ENCODE measurements at regions not wholly inside any gene's neighbourhood (a gene's known extent, or its start where the extent isn't known, plus 50 kb on each side); places are given as distances from the start of the nearest gene placed in this dataset.

DNA sequence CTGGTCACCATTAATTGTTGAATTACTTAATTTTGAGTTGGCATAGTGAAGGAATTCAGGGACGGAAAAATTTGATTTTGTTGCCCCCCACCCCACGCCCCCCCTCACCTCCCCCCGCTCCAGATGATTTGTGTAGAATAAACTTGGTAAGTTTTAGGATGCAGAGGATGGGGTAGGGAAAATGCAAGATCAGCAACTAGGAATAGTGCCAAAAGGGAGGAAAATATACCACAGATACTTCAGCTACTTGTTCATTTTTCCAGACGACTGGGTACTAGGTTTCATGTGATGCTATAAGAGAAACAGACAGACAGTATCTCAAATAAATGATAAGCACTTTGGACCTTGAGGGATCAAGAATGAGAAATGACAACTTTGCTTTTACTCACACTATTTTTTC, 862.2 kb upstream of the SEMA6A start:
- no peak for TF ChIP-seq NFE2L2 (conservative IDR thresholded peaks at IDR 0.05; ENCODE audit: low read length)
- TF ChIP-seq, protein P1, sequence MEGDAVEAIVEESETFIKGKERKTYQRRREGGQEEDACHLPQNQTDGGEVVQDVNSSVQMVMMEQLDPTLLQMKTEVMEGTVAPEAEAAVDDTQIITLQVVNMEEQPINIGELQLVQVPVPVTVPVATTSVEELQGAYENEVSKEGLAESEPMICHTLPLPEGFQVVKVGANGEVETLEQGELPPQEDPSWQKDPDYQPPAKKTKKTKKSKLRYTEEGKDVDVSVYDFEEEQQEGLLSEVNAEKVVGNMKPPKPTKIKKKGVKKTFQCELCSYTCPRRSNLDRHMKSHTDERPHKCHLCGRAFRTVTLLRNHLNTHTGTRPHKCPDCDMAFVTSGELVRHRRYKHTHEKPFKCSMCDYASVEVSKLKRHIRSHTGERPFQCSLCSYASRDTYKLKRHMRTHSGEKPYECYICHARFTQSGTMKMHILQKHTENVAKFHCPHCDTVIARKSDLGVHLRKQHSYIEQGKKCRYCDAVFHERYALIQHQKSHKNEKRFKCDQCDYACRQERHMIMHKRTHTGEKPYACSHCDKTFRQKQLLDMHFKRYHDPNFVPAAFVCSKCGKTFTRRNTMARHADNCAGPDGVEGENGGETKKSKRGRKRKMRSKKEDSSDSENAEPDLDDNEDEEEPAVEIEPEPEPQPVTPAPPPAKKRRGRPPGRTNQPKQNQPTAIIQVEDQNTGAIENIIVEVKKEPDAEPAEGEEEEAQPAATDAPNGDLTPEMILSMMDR (IDR thresholded peaks at IDR 0.05), result no peak
- no peak for TF ChIP-seq BHLHE40 (IDR thresholded peaks at IDR 0.05; ENCODE audit: low read depth, low read length)
- TF ChIP-seq PHF8 (IDR thresholded peaks at IDR 0.05; ENCODE audit: borderline replicate concordance, low read depth), result no peak
- TF ChIP-seq, protein P2, sequence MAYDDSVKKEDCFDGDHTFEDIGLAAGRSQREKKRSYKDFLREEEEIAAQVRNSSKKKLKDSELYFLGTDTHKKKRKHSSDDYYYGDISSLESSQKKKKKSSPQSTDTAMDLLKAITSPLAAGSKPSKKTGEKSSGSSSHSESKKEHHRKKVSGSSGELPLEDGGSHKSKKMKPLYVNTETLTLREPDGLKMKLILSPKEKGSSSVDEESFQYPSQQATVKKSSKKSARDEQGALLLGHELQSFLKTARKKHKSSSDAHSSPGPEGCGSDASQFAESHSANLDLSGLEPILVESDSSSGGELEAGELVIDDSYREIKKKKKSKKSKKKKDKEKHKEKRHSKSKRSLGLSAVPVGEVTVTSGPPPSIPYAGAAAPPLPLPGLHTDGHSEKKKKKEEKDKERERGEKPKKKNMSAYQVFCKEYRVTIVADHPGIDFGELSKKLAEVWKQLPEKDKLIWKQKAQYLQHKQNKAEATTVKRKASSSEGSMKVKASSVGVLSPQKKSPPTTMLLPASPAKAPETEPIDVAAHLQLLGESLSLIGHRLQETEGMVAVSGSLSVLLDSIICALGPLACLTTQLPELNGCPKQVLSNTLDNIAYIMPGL (CRISPR knock-in tag; IDR thresholded peaks at IDR 0.05; ENCODE audit: borderline replicate concordance), result no peak
- TF ChIP-seq KDM1A (IDR thresholded peaks at IDR 0.05; ENCODE audit: low read depth), result no peak
- no peak for TF ChIP-seq CEBPB (IDR thresholded peaks at IDR 0.05)
- no peak for TF ChIP-seq POLR2A (IDR thresholded peaks at IDR 0.05; ENCODE audit: low read length)
- TF ChIP-seq, protein P3, sequence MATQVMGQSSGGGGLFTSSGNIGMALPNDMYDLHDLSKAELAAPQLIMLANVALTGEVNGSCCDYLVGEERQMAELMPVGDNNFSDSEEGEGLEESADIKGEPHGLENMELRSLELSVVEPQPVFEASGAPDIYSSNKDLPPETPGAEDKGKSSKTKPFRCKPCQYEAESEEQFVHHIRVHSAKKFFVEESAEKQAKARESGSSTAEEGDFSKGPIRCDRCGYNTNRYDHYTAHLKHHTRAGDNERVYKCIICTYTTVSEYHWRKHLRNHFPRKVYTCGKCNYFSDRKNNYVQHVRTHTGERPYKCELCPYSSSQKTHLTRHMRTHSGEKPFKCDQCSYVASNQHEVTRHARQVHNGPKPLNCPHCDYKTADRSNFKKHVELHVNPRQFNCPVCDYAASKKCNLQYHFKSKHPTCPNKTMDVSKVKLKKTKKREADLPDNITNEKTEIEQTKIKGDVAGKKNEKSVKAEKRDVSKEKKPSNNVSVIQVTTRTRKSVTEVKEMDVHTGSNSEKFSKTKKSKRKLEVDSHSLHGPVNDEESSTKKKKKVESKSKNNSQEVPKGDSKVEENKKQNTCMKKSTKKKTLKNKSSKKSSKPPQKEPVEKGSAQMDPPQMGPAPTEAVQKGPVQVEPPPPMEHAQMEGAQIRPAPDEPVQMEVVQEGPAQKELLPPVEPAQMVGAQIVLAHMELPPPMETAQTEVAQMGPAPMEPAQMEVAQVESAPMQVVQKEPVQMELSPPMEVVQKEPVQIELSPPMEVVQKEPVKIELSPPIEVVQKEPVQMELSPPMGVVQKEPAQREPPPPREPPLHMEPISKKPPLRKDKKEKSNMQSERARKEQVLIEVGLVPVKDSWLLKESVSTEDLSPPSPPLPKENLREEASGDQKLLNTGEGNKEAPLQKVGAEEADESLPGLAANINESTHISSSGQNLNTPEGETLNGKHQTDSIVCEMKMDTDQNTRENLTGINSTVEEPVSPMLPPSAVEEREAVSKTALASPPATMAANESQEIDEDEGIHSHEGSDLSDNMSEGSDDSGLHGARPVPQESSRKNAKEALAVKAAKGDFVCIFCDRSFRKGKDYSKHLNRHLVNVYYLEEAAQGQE (IDR thresholded peaks at IDR 0.05), result no peak
